NB4 (cell line): ENCODE measurements at regions not wholly inside any gene's neighbourhood (a gene's known extent, or its start where the extent isn't known, plus 50 kb on each side); places are given as distances from the start of the nearest gene placed in this dataset.

Experiments used
- DNase-seq: peaks from one replicate; pipeline ENCODE4 v3.0.0; 2010; ENCODE audit warnings: low read depth
- H3K4me3 ChIP-seq: one replicate; pipeline ENCODE4 v1.5.1; 2011; ENCODE audit warnings: mild to moderate bottlenecking, low read depth, low read length, moderate library complexity
- MYC ChIP-seq: IDR thresholded peaks from 2 replicates; pipeline ENCODE4 v1.6.1; 2011; ENCODE audit warnings: low read depth, low read length
- POLR2A ChIP-seq: IDR thresholded peaks from 2 replicates; pipeline ENCODE4 v1.6.1; 2011; ENCODE audit warnings: mild to moderate bottlenecking; ENCODE audit not compliant: insufficient read length; ENCODE audit errors: extremely low read depth
- TF ChIP-seq, protein P1 (sequence below): IDR thresholded peaks from one replicate; pipeline ENCODE4 v1.5.1; 2012; ENCODE audit warnings: low read depth, low read length
- TF ChIP-seq, protein P2 (sequence below): IDR thresholded peaks from 2 replicates; pipeline ENCODE4 v1.6.1; 2011; ENCODE audit warnings: low read depth, low read length

- H3K4me3 ChIP-seq: no peak overlapping the region
- TF ChIP-seq POLR2A: no peak
- TF ChIP-seq, protein P1, sequence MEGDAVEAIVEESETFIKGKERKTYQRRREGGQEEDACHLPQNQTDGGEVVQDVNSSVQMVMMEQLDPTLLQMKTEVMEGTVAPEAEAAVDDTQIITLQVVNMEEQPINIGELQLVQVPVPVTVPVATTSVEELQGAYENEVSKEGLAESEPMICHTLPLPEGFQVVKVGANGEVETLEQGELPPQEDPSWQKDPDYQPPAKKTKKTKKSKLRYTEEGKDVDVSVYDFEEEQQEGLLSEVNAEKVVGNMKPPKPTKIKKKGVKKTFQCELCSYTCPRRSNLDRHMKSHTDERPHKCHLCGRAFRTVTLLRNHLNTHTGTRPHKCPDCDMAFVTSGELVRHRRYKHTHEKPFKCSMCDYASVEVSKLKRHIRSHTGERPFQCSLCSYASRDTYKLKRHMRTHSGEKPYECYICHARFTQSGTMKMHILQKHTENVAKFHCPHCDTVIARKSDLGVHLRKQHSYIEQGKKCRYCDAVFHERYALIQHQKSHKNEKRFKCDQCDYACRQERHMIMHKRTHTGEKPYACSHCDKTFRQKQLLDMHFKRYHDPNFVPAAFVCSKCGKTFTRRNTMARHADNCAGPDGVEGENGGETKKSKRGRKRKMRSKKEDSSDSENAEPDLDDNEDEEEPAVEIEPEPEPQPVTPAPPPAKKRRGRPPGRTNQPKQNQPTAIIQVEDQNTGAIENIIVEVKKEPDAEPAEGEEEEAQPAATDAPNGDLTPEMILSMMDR: no peak
- TF ChIP-seq, protein P2, sequence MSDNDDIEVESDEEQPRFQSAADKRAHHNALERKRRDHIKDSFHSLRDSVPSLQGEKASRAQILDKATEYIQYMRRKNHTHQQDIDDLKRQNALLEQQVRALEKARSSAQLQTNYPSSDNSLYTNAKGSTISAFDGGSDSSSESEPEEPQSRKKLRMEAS: no peak
- TF ChIP-seq MYC: no peak
- DNase-seq: no peak
Observed at GRCh38 chr15:93228546-93228945, 139.5 kb upstream of the RGMA start.

GRCh38 chr15:93223803-93224202, 134.8 kb upstream of the RGMA start:
- no peak overlapping the region for H3K4me3 ChIP-seq
- DNase-seq: no peak
- TF ChIP-seq, protein P2: no peak
- no peak for TF ChIP-seq MYC
- TF ChIP-seq, protein P1: no peak
- TF ChIP-seq POLR2A: no peak

GRCh38 chr15:93221759-93222158, 132.7 kb upstream of the RGMA start:
- DNase-seq: no peak
- TF ChIP-seq MYC (no peak), POLR2A (no peak)
- TF ChIP-seq, protein P1: no peak
- TF ChIP-seq, protein P2: no peak
- no peak overlapping the region for H3K4me3 ChIP-seq

- DNase-seq: no peak
- H3K4me3 ChIP-seq: no peak overlapping the region
- TF ChIP-seq, protein P1: no peak
- TF ChIP-seq MYC: no peak
Observed at GRCh38 chr15:93219859-93220420, 130.9 kb upstream of the RGMA start.

DNA sequence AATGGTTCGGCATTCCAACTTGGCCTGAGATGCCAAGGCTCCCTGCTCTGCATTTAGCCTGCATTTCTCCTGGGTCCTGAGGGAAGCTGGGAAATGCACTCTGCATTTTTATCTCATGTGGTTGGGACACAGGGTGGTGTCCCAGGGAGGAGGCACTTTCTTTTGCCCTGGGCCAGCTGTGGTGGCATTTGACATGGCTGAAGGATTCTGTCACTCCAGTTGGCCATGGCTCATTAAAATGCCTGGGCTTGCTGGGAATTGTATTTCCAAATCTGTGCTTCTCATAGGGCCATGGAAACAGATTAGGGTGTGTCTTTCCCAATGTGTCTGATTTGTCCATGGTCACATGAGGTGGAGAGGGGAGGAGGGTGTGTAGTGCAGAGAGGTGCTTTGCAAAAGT, 128.3 kb upstream of the RGMA start:
- DNase-seq: no peak

DNA sequence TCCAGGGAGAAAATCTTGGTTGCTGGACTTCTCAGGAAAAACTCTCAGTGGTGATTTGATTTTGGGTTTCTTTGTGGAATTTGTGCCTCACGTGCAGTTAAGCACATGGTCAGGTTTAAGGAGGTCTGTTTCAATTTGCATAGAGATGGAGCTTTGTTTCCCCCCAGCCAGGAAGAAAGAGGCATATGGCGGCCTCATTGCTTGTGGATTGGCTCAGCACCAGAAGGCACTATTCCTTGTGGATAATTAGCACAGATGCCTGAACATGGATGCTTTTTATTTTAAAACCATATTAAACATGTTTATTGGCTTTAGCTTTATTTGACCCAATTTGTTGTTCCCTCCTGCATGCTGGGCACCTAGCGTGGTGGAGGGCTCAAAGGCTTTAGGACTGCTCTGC, 125.1 kb upstream of the RGMA start:
- H3K4me3 ChIP-seq: no peak overlapping the region
- no peak for DNase-seq
- TF ChIP-seq, protein P1: no peak
- TF ChIP-seq POLR2A: no peak
- TF ChIP-seq MYC: no peak
- TF ChIP-seq, protein P2: no peak

More for the DNA sequence above, 128.3 kb upstream of the RGMA start:
- H3K4me3 ChIP-seq: no peak overlapping the region
- no peak for TF ChIP-seq POLR2A
